Thoracic aorta (tissue), 2 donors: ENCODE measurements at regions not wholly inside any gene's neighbourhood (a gene's known extent, or its start where the extent isn't known, plus 50 kb on each side); places are given as distances from the start of the nearest gene placed in this dataset.

ENCODE experiments used
- ATAC-seq: fragments of 150-250 bp; one replicate; pipeline ENCODE4 v1.8.0; 2017; ENCODE audit warnings: low read depth; ENCODE audit not compliant: insufficient number of reproducible peaks, low FRiP score
- DNase-seq: peaks from one replicate; pipeline ENCODE4 v3.0.0-alpha.2; 2020; ENCODE audit warnings: low spot score
- H3K27ac ChIP-seq, 2 donors: fragments of 200-600 bp; sonication (generic); 1 replicate in 1 of 2; 2 replicates in 1 of 2; pipeline ENCODE4 v1.5.1; 2016; ENCODE audit warnings: mild to moderate bottlenecking in 2 of 2, moderate library complexity in 2 of 2
- H3K27me3 ChIP-seq: fragments of 200-600 bp; sonication (generic); replicated peaks from 2 replicates; pipeline ENCODE4 v1.6.0; 2016; ENCODE audit warnings: mild to moderate bottlenecking; ENCODE audit not compliant: insufficient read depth
- H3K36me3 ChIP-seq: fragments of 200-600 bp; sonication (generic); one replicate; pipeline ENCODE4 v1.5.1; 2016
- H3K4me1 ChIP-seq, 2 donors: fragments of 200-600 bp; sonication (generic); 1 replicate in 1 of 2; 2 replicates in 1 of 2; pipeline versions ENCODE4 v1.5.1 to v1.6.0; 2016; ENCODE audit warnings: low read depth in 2 of 2, mild to moderate bottlenecking in 1 of 2; ENCODE audit not compliant: control insufficient read depth in 1 of 2
- H3K4me3 ChIP-seq: fragments of 200-600 bp; sonication (generic); 2 replicates; pipeline ENCODE4 v1.5.1; 2016; ENCODE audit warnings: mild to moderate bottlenecking
- H3K9me3 ChIP-seq: fragments of 200-600 bp; sonication (generic); 2 replicates; pipeline ENCODE4 v1.5.1; 2016
- TF ChIP-seq, protein P1 (sequence below): fragments of 200-600 bp; sonication (generic); IDR thresholded peaks from one replicate; pipeline ENCODE4 v1.5.1; 2019; ENCODE audit warnings: antibody characterized with exemption

DNA sequence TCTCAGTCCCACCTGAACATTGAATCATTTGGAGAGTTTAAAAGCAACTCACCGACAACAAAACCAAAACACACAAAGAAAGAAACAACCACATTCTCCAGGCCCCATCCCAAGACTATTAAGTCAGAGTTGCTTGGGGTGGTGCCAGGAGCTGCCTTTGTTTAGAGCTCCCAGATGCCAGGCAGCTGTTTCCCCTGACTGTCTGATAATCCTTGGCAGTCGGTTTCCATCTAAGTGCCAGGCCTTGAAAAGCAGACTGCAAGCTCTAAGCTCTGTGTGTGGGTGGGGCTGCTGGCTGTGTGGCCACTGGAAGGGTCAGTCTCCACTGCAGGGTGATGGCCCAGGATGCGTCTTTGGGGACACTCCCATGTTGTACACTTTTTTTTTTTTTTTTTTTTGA lies 255.3 kb upstream of the AGAP1 start:
- no peaks in the 10 kb centered on the region for H3K36me3 ChIP-seq
- no peak for ATAC-seq

DNA sequence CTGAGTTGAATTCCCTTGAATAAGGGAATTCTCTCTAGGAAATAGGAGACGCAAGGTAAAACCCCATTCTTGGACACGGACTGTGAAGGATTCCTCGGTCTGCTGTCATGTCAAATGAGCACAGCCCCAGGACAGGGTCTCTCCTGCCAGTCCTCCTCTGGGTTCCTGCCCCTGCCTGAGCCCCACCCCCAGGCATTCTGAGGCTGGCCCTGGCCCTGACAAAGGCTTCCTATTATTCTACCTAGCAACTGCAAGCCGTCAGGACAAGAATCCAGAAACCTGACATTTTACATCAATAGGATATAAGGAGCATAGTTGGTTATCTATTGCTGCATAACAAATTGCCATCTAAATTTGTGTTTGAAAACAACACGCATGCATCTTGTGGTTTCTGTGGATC lies 253.3 kb upstream of the AGAP1 start:
- Histone ChIP-seq H3K4me3 (no peak overlapping the region), H3K27ac (no peak overlapping the region), H3K27me3 (no peaks in the 10 kb centered on the region), H3K9me3 (no peaks in the 10 kb centered on the region), H3K36me3 (no peaks in the 10 kb centered on the region), H3K4me1 (no peaks in the 10 kb centered on the region)
- TF ChIP-seq, protein P1, sequence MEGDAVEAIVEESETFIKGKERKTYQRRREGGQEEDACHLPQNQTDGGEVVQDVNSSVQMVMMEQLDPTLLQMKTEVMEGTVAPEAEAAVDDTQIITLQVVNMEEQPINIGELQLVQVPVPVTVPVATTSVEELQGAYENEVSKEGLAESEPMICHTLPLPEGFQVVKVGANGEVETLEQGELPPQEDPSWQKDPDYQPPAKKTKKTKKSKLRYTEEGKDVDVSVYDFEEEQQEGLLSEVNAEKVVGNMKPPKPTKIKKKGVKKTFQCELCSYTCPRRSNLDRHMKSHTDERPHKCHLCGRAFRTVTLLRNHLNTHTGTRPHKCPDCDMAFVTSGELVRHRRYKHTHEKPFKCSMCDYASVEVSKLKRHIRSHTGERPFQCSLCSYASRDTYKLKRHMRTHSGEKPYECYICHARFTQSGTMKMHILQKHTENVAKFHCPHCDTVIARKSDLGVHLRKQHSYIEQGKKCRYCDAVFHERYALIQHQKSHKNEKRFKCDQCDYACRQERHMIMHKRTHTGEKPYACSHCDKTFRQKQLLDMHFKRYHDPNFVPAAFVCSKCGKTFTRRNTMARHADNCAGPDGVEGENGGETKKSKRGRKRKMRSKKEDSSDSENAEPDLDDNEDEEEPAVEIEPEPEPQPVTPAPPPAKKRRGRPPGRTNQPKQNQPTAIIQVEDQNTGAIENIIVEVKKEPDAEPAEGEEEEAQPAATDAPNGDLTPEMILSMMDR: no peak
- ATAC-seq (no peak), DNase-seq (no peak)

More for the DNA sequence above, 255.3 kb upstream of the AGAP1 start:
- Histone ChIP-seq H3K27ac (no peak overlapping the region), H3K9me3 (no peaks in the 10 kb centered on the region), H3K4me1 (no peaks in the 10 kb centered on the region), H3K27me3 (no peaks in the 10 kb centered on the region), H3K4me3 (no peak overlapping the region)
- no peak for DNase-seq
- TF ChIP-seq, protein P1: no peak

DNA sequence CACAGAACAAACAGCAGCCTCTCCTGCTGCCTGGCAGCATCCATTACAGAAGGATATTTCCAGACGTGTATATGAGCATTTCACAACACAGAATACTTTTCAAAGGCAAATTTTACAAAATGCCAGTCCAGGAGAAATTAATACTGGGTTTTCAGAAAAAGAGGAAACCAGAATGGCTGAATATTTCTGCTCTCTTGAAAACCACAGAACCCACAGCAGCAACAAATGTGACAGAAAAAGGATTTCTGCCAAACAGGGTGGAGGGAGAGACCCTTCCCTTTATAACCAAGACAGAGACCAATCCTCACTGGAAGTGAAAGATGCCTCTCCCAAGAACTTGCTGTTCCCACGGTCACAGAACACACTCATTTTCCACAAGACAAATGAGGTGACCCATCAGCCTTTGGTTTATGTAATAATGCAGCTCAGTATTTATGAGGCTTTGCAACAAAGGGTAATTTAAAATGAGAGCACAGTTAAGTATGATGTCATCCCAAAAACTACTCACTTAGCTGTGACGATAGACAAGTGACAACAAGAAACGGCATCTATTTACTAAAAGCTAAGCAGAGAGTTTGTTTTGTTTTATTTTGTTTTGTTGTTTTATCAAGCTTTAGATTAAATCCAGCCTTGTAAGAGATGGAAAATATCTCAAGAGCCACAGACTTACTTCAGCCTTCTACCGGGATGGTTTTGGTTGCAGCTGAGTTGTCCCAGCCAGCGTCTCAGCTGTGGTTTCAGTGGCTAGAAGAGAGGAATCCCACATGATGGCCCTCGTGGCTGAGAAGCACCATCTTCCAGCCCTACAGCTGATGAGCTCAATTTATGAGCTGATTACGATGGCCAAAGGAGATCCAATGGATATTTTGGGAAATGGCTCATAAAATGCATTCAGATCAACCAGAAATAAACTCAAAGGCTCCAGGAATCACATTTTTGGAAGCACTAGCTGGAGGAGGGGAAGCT lies 249.3 kb upstream of the AGAP1 start:
- H3K9me3 ChIP-seq: no peaks in the 10 kb centered on the region
- TF ChIP-seq, protein P1: no peak
- no peaks in the 10 kb centered on the region for H3K27me3 ChIP-seq
- DNase-seq: no peak
- H3K4me3 ChIP-seq: no peak overlapping the region
- H3K4me1 ChIP-seq: no peaks in the 10 kb centered on the region
- no peak overlapping the region for H3K27ac ChIP-seq
- no peaks in the 10 kb centered on the region for H3K36me3 ChIP-seq
- ATAC-seq: no peak

DNA sequence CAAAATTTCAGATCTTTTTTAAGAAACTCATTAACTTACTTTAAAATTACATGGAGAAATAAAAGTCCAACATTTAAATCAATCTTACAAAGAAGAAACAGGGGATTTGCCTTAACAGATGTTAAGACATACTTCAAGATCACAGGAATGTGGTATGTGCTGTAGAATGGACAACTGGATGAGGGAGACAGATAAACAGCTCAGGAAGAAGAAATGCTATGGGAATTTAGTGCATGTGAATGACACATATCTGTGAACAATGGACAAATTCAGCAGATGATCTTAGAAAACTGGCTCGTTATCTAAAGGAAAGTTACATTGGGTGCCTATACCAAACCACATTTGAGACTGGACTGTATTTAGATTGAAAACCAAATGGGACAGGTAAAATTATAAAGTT lies 246.8 kb upstream of the AGAP1 start:
- TF ChIP-seq, protein P1: no peak
- no peak overlapping the region for H3K4me3 ChIP-seq
- H3K27me3 ChIP-seq: no peaks in the 10 kb centered on the region
- H3K27ac ChIP-seq: no peak overlapping the region
- DNase-seq: no peak
- no peak for ATAC-seq
- no peaks in the 10 kb centered on the region for H3K4me1 ChIP-seq
- no peaks in the 10 kb centered on the region for H3K36me3 ChIP-seq
- no peaks in the 10 kb centered on the region for H3K9me3 ChIP-seq

DNA sequence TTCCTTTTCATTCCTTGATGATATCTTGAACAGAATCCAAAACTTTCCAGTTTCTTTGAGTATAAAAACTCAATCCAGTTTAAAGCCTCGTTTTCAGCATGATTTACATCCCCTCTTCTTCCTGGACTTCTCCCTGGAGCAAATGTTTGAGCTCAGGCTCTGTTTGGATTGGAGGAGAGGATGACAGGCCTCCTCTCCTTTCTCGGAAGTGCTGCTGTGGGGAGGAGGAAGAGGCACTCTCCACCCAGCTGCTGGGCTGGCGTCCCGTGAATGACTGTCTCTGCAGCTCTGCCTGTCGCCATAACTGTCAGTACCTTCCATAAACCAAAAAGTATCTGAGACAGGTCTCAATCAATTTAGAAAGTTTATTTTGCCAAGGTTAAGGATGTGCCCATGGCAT lies 238.2 kb upstream of the AGAP1 start:
- ATAC-seq (no peak), DNase-seq (no peak)
- no peaks in the 10 kb centered on the region for H3K36me3 ChIP-seq
- H3K27me3 ChIP-seq: no peaks in the 10 kb centered on the region
- no peaks in the 10 kb centered on the region for H3K9me3 ChIP-seq
- TF ChIP-seq, protein P1: no peak
- H3K4me3 ChIP-seq: no peak overlapping the region
- H3K27ac ChIP-seq: no peak overlapping the region
- H3K4me1 ChIP-seq: no peaks in the 10 kb centered on the region
